HPDE6-E6E7 (cell line): ENCODE measurements at regions not wholly inside any gene's neighbourhood (a gene's known extent, or its start where the extent isn't known, plus 50 kb on each side); places are given as distances from the start of the nearest gene placed in this dataset.

Experiments
- DNase-seq: peaks from one replicate; pipeline ENCODE4 v3.0.0; 2011; ENCODE audit warnings: missing footprints; ENCODE audit errors: extremely low spot score

DNA sequence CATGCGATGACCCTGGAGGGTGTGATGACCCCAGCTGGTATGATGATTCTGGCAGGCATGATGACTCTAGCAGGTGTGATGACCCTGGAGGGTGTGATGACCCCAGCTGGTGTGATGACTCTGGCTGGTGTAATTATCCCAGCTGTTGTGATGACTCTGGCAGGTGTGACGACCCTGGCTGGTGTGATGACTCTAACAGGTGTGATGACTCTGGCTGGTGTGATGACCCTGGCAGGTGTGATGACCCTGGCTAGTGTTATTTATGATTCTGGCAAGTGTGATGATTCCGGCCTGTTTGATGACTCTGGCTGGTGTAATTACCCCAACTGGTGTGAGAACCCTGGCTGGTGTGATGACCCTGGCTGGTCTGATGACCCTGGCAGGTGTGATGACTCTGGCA lies 427.2 kb downstream of the QKI start:
- no peak for DNase-seq

DNA sequence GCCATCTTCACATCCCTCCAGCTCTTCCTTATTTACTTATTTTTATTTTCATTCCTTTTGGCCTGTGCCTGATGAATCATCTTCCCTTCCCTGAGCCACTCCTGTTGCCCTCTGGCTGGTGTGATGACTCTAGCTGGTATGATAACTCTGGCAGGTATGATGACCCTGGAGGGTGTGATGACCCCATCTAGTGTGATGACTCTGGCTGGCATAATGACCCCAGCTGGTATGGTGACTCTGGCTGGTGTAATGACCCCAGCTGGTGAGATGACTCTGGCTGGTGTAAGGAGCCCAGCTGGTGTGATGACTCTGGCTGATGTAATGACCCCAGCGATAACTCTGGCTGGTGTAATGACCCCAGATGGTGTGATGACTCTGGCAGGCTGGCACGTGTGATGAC lies 426.8 kb downstream of the QKI start:
- DNase-seq: no peak

GRCh38 chr6:163840880-163841279 lies 426.4 kb downstream of the QKI start:
- DNase-seq: no peak

GRCh38 chr6:163839296-163839695 lies 424.8 kb downstream of the QKI start:
- no peak for DNase-seq

DNA sequence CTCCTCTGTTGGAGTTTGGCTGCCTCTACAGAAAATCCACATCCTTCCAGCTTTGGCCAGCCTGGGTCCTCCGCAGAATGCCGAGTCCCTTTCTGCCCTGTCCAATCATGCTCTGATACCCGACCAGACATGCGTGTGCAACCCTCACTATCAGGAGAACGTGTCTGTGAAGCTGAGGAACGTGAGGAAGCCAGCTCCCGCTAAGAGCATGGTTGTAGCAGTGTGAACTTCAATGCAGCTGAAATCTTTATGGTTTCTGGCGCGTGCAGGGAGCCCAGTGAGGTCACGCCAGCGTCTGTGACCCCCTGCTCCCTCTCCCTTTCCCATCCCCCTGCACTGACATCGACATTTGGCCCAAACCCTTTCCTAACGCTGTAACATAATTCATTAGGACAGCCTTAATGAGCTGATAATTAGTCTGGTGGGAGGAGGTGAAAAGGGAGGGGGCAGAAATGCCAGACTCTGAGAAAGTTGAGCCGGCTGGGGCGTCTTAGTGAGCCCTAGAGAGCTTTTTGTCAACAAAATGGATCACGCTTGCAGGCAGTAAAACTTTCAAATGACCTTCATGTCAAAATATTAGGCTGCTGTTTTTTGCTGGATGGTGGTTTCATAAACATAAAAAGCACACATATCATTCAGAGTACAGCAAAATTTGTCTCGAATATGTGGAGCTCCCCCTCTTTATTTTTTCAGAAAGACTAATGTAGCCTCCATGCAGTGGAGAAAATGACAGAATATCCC lies 423.3 kb downstream of the QKI start:
- no peak for DNase-seq

DNA sequence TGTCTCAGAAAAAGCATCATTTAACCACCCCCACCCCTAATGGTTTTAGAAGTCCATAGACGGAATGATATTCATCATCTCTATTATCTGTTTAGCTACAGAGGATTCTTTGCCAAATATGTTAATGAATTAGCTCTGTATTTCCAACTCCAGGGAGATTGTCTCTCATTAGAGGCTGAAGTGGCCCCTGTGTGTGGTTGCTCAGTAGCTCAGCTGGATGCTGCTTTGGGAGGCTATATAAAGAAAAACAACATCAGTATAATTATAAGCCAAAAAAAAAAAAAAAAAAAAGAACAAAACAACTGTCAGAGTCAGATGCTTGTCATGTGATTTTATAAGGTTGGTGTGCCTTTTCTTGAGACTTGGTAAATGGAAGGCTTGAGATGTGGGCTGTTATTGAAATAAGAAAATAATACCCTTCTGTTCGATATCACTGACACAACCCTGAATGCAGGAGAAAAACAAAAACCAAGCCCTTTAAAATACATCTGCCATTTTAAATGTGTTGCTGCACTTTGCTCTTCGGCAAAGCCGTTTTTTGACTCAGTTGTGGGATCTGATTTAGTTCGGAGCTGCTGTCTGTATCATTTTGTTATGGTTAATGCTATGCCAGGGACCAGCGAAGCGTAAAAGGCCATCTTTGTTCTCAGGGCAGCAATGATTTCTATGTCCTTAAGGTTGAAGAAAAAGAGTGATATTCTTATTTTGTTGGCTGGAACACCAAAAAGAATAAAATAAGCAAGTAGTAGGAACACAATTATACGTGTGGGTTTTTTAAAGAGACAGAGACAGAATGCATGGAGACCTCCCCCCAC lies 422.6 kb downstream of the QKI start:
- no peak for DNase-seq

DNA sequence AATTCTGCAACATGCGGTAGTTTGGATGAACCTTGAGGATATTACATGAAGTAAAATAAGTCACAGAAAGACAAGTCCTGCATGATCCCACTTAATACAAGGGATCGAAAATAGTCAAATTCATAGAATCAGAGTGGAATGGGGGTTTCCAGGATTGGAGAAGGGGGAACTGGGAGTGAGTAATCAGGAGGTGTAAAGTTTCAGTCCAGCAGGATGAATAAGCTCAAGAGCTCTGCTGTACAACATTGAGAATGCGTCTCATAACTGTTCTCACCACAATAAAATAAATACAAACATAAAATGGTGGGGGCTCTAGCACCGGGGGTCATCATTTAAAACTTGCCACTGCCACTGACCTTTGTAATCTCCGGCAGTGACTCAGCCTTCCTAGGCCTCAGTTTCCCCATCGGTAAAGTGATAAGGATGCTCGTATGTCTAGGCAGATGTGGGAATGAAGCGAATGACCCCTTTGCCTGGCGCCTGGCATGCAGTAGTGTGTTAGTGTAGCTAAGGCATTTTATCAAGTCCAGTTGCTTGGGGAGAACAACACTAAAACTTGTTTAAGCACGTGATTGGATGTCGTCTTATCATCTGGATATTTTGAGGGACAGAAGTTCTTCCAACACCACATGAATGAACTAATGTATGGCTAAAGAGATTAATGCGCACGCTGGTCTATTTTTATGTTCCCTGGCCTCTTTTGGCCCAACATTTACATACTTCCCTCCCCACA lies 421.1 kb downstream of the QKI start:
- no peak for DNase-seq

- DNase-seq: no peak
Observed at GRCh38 chr6:163834226-163834970, 419.9 kb downstream of the QKI start.

DNA sequence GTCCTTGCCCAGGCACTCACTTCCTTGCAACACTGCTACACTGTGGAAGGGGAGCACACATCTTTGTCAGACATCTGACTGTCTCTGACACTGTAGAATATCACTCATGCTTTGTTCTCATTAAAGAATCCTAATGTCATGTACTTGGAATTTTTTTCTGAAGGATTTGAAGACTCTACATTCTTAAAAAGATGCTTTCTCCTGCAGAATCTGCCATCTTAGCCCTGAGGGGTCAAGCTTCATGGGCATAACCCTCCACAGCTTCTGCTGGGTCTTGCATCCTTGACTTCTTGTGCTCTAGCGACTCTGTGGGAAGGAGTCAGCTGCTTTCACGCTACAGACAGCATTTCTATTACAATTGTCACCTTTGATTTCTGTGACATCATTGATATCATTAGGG lies 417.2 kb downstream of the QKI start:
- DNase-seq: no peak

GRCh38 chr6:163830641-163831040 lies 416.1 kb downstream of the QKI start:
- DNase-seq: no peak

GRCh38 chr6:163828038-163828795 lies 413.7 kb downstream of the QKI start:
- DNase-seq: no peak

- no peak for DNase-seq
Observed at GRCh38 chr6:163827143-163827542, 412.6 kb downstream of the QKI start.

DNA sequence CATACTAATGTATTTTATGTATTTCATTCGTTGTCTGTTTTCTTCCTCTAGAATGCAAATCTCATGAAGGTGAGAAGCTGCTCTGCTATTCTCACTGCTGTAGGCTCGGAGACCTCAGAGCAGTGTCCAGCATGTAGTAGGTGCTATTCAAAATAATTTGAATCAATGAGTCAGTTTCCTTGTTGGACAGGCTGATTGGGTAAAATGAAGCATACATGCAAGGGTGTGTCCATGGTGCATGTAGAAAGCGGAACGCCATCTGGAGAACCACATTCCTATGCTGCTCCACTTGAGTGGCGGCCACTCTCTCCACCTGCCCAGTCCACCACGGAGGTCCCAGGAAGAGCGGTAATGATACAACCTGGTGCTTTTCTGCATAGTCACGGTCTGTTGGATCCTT lies 412.1 kb downstream of the QKI start:
- no peak for DNase-seq

DNA sequence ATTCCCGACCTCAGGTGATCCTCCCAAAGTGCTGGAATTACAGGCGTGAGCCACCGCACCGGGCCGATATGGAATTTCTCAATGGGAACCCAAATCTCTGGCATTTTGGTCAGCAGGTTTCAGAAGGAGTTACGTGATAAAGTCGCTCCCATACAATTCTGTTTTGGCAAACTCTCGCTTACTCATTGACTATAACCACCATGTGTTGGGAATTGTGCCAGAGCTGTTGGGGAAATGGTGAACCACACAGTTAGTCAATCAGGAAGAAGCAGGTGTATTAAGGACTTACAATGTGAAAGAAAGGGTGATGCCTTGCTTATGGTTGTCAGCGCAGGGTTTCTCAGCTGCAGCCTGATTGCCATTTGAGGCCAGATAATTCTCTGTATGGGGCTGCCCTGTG lies 410.5 kb downstream of the QKI start:
- DNase-seq: no peak

DNA sequence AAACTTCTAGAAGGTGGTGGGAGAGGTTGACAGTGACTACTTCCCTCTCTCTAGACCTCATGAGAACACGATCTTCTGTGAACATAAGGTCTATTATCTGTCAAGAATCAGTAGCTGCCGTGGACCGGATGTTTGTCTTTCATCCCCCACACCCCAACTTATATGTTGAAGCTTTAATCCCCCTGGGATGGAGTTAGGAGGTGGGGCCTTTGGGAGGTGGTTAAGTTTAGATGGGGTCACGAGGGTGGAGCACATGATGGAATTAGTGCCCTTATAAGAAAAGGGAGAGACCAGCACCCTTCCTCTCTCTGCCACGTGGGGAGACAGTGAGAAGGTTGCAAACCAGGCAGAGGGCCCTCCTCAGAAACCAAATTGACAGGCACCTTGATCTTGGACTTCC lies 409.1 kb downstream of the QKI start:
- no peak for DNase-seq

- no peak for DNase-seq
Observed at GRCh38 chr6:163820745-163821458, 406.4 kb downstream of the QKI start.

- DNase-seq: no peak
Observed at GRCh38 chr6:163820171-163820570, 405.7 kb downstream of the QKI start.

DNA sequence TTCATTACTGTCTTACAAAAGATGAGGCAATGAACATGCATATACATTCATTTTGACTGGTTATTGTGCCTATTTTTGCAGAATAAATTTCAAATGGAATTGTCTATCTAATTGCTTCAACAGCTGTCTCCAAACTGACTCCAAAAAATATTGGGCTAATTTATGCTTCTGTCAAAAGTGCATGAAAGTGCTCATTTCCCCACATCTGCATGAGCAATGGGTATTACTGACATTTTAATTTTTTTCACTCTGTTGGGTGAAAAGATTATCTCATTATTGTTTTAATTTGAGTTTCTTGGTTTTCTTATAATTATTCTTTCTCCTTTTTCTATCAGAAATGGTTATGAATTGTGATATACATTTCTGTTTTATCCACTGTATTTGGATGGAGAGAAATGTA lies 404.2 kb downstream of the QKI start:
- DNase-seq: no peak

- DNase-seq: no peak
Observed at GRCh38 chr6:163816441-163816840, 401.9 kb downstream of the QKI start.

GRCh38 chr6:163815796-163816195 lies 401.3 kb downstream of the QKI start:
- no peak for DNase-seq
